ENCODE measurements at regions not wholly inside any gene's neighbourhood (a gene's known extent, or its start where the extent isn't known, plus 50 kb on each side); places are given as distances from the start of the nearest gene placed in this dataset.

- DNase-seq (ENCODE audit: low spot score), result no peak
- TF ChIP-seq CTCF (IDR thresholded peaks at IDR 0.05), result no peak
- Histone ChIP-seq H3K4me1 (ENCODE audit: control insufficient read depth in 1 of 2, low read depth in 2 of 2) (no peaks in the 10 kb centered on the region), H3K36me3 (no peaks in the 10 kb centered on the region), H3K27ac (no peak overlapping the region), H3K9me3 (no peaks in the 10 kb centered on the region), H3K4me3 (no peak overlapping the region), H3K27me3 (replicated peaks; ENCODE audit: insufficient read depth) (no peaks in the 10 kb centered on the region)
- no peak for ATAC-seq (ENCODE audit: insufficient number of reproducible peaks, low FRiP score, low read depth)
Measured at GRCh38 chr16:6031102-6031501, 933.5 kb upstream of the EEF2KMT start.

- ATAC-seq (ENCODE audit: insufficient number of reproducible peaks, low FRiP score, low read depth) (no peak), DNase-seq (ENCODE audit: low spot score) (no peak)
- no peaks in the 10 kb centered on the region for H3K36me3 ChIP-seq
- no peaks in the 10 kb centered on the region for H3K4me1 ChIP-seq (ENCODE audit: control insufficient read depth in 1 of 2, low read depth in 2 of 2)
- TF ChIP-seq CTCF (IDR thresholded peaks at IDR 0.05), result no peak
- no peaks in the 10 kb centered on the region for H3K27me3 ChIP-seq (replicated peaks; ENCODE audit: insufficient read depth)
- no peaks in the 10 kb centered on the region for H3K9me3 ChIP-seq
- H3K27ac ChIP-seq, result no peak overlapping the region
- no peak overlapping the region for H3K4me3 ChIP-seq
Measured at GRCh38 chr16:6027733-6028132, 930.1 kb upstream of the EEF2KMT start.

GRCh38 chr16:6023449-6023848 lies 925.9 kb upstream of the EEF2KMT start:
- DNase-seq (ENCODE audit: low spot score), result no peak
- Histone ChIP-seq H3K4me3 (no peak overlapping the region), H3K27me3 (replicated peaks; ENCODE audit: insufficient read depth) (no peaks in the 10 kb centered on the region), H3K9me3 (no peaks in the 10 kb centered on the region), H3K36me3 (no peaks in the 10 kb centered on the region), H3K4me1 (ENCODE audit: control insufficient read depth in 1 of 2, low read depth in 2 of 2) (no peaks in the 10 kb centered on the region), H3K27ac (no peak overlapping the region)
- TF ChIP-seq CTCF (IDR thresholded peaks at IDR 0.05), result no peak
- ATAC-seq (ENCODE audit: insufficient number of reproducible peaks, low FRiP score, low read depth), result no peak

GRCh38 chr16:6021276-6021943 lies 923.8 kb upstream of the EEF2KMT start:
- Histone ChIP-seq H3K27me3 (replicated peaks; ENCODE audit: insufficient read depth) (no peaks in the 10 kb centered on the region), H3K9me3 (no peaks in the 10 kb centered on the region), H3K27ac (no peak overlapping the region), H3K36me3 (no peaks in the 10 kb centered on the region), H3K4me3 (no peak overlapping the region), H3K4me1 (ENCODE audit: control insufficient read depth in 1 of 2, low read depth in 2 of 2) (no peaks in the 10 kb centered on the region)
- ATAC-seq (ENCODE audit: insufficient number of reproducible peaks, low FRiP score, low read depth) (no peak), DNase-seq (ENCODE audit: low spot score) (no peak)
- TF ChIP-seq CTCF (IDR thresholded peaks at IDR 0.05), result no peak

GRCh38 chr16:6020162-6020985 lies 922.8 kb upstream of the EEF2KMT start:
- Histone ChIP-seq H3K36me3 (no peaks in the 10 kb centered on the region), H3K4me3 (no peak overlapping the region), H3K27ac (no peak overlapping the region), H3K4me1 (ENCODE audit: control insufficient read depth in 1 of 2, low read depth in 2 of 2) (no peaks in the 10 kb centered on the region), H3K9me3 (no peaks in the 10 kb centered on the region), H3K27me3 (replicated peaks; ENCODE audit: insufficient read depth) (no peaks in the 10 kb centered on the region)
- no peak for TF ChIP-seq CTCF (IDR thresholded peaks at IDR 0.05)
- ATAC-seq (ENCODE audit: insufficient number of reproducible peaks, low FRiP score, low read depth), result no peak
- no peak for DNase-seq (ENCODE audit: low spot score)

Measured in thoracic aorta (tissue), 2 donors.